ENCODE measurements at regions not wholly inside any gene's neighbourhood (a gene's known extent, or its start where the extent isn't known, plus 50 kb on each side); places are given as distances from the start of the nearest gene placed in this dataset.

DNA sequence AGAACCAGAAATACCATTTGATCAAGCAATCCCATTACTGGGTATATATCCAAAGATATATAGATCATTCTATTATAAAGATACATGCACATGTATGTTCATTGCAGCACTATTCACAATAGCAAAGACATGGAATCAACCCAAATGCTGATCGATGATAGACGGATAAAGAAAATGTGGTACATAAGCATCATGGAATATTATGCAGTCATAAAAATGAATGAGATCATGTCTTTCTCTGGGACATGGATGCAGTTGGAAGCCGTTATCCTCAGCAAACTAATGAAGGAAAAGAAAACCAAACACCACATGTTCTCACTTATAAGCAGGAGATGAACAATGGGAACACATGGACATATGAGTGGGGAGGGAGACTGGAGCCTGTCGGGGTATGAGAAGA is 1540.9 kb upstream of the MIR17HG start:
- ATAC-seq: no peak
- Mint-ChIP-seq H3K4me3 (no peak overlapping the region), H3K4me1 (no peaks in the 10 kb centered on the region), H3K36me3 (ENCODE audit: low read depth) (no peaks in the 10 kb centered on the region), H3K27ac (no peak overlapping the region), H3K27me3 (no peaks in the 10 kb centered on the region)
- no peaks in the 10 kb centered on the region for H3K9me3 ChIP-seq (ENCODE audit: control insufficient read depth, low read length, poor library complexity, severe bottlenecking)
- DNase-seq: no peak

DNA sequence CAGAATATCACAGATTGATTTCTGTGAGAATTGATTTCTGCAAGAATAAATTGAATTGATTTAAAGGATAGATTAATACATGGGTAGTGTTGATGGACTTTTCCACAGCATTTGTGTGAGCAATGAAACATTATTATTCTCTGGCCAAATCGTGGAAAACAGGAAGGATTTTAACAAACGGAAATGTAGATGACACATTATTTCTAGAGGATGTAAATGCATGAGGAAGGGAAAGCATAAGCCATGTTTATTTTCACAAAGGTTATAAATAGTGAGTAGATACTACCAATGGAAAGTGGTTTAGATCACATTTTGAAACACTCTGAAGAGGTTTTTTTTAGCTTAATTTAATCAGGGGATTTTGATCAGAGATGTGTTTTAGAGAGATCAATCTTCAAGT is 1534.6 kb upstream of the MIR17HG start:
- H3K9me3 ChIP-seq (ENCODE audit: control insufficient read depth, low read length, poor library complexity, severe bottlenecking): no peaks in the 10 kb centered on the region
- Mint-ChIP-seq H3K4me1 (no peaks in the 10 kb centered on the region), H3K27me3 (no peaks in the 10 kb centered on the region), H3K4me3 (no peak overlapping the region), H3K36me3 (ENCODE audit: low read depth) (no peaks in the 10 kb centered on the region), H3K27ac (no peak overlapping the region)
- DNase-seq: no peak
- ATAC-seq: no peak

DNA sequence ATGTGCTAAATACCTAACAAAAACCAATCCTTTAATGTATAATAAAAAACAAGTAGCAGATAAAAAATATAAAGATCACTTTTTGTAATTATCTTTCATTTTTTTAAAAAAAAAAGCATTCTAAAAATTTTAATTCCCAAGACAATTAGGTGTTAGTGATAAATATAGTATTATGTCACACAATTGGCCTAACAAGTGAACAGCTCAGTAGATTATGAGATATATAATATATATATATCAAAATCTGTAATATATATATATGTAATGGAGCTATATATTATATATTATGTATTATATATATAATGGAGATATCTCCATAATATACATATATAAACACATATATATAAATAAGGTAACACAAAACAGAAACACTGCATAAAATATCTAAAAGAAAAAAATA is 1531.1 kb upstream of the MIR17HG start:
- Mint-ChIP-seq H3K27ac (no peak overlapping the region), H3K4me1 (no peaks in the 10 kb centered on the region), H3K36me3 (ENCODE audit: low read depth) (no peaks in the 10 kb centered on the region), H3K4me3 (no peak overlapping the region), H3K27me3 (no peaks in the 10 kb centered on the region)
- ATAC-seq: no peak
- no peak for DNase-seq
- H3K9me3 ChIP-seq (ENCODE audit: control insufficient read depth, low read length, poor library complexity, severe bottlenecking): no peaks in the 10 kb centered on the region

DNA sequence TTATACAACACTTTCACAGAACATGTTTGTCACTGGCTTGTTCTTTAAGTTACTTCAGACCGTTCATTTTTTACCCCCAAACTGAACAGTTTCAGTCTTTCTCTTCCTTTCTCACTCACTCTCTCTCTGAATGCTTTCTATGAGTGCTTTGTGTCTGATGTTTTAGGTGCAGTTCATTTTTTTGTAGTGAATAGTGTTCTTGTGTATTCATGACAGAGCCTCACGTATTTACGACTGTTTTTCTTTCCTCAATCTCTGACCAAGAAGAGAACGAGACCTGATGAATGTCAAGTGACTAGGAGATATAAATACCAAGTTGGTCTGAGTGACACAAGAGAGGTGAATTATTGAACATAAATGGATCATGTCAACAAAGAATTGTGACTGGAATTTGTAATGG is 1525.0 kb upstream of the MIR17HG start:
- no peak overlapping the region for H3K4me3 Mint-ChIP-seq
- H3K4me1 Mint-ChIP-seq: no peaks in the 10 kb centered on the region
- ATAC-seq: no peak
- no peaks in the 10 kb centered on the region for H3K36me3 Mint-ChIP-seq (ENCODE audit: low read depth)
- no peaks in the 10 kb centered on the region for H3K9me3 ChIP-seq (ENCODE audit: control insufficient read depth, low read length, poor library complexity, severe bottlenecking)
- no peak overlapping the region for H3K27ac Mint-ChIP-seq
- DNase-seq: no peak
- no peaks in the 10 kb centered on the region for H3K27me3 Mint-ChIP-seq

DNA sequence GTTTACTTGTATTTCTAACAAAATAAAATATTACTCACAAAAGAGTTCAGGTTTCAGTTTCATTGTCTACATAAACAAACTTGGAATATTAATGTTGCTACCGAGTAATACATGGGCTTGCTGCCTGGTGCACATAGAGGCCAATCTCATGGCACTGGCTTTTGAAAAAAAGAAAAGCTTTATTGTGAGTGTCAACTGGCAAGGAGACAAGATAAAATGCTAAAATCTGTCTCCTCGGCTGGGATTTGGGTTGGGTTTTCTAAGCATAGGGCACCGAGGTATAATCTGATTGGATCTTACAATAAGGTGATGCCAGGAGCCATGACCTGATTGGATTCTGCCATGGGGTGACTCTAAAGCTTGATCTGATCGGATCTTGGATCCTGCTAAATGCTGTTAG is 1519.9 kb upstream of the MIR17HG start:
- H3K9me3 ChIP-seq (ENCODE audit: control insufficient read depth, low read length, poor library complexity, severe bottlenecking): no peaks in the 10 kb centered on the region
- ATAC-seq (no peak), DNase-seq (no peak)
- Mint-ChIP-seq H3K4me1 (no peaks in the 10 kb centered on the region), H3K4me3 (no peak overlapping the region), H3K27me3 (no peaks in the 10 kb centered on the region), H3K36me3 (ENCODE audit: low read depth) (no peaks in the 10 kb centered on the region), H3K27ac (no peak overlapping the region)

DNA sequence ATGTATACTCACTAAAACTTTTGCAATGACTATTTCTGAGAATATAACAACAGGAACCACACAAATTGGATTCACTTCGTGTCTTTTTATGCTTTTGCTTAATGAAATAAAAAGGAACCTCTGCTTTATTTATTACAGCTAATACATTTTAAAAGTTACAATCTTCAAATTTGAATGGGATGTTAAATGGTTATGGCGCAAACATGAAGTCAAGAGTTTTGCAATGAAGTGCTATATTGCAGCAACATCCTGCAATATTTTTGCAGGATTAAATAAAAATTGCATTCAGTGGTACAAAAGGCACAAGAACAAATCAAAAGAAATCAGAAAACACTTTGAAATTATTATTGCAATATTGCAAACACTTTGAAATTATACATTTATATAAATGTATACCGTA is 1519.0 kb upstream of the MIR17HG start:
- Mint-ChIP-seq H3K4me3 (no peak overlapping the region), H3K27ac (no peak overlapping the region), H3K27me3 (no peaks in the 10 kb centered on the region), H3K36me3 (ENCODE audit: low read depth) (no peaks in the 10 kb centered on the region), H3K4me1 (no peaks in the 10 kb centered on the region)
- H3K9me3 ChIP-seq (ENCODE audit: control insufficient read depth, low read length, poor library complexity, severe bottlenecking): no peaks in the 10 kb centered on the region
- no peak for DNase-seq
- ATAC-seq: no peak

DNA sequence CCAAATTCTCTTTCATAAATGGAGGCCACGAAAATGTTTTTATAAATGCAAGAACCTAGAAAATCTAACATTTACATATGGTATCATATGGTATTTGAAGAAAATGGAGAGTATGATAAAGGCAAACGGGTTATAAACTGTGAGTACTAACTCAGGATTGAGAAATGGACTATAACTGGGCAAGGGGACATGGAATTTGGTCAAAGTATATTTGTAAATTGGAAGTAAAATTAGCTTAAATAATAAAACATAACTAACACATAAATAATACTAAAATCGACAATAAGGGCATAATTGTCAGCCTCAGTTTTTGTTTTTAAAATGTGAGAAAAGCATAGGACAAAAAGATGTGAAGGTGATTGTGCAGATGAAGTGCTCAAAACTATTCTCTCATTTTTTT is 1516.3 kb upstream of the MIR17HG start:
- ATAC-seq (no peak), DNase-seq (no peak)
- no peaks in the 10 kb centered on the region for H3K9me3 ChIP-seq (ENCODE audit: control insufficient read depth, low read length, poor library complexity, severe bottlenecking)
- Mint-ChIP-seq H3K4me3 (no peak overlapping the region), H3K36me3 (ENCODE audit: low read depth) (no peaks in the 10 kb centered on the region), H3K4me1 (no peaks in the 10 kb centered on the region), H3K27ac (no peak overlapping the region), H3K27me3 (no peaks in the 10 kb centered on the region)

DNA sequence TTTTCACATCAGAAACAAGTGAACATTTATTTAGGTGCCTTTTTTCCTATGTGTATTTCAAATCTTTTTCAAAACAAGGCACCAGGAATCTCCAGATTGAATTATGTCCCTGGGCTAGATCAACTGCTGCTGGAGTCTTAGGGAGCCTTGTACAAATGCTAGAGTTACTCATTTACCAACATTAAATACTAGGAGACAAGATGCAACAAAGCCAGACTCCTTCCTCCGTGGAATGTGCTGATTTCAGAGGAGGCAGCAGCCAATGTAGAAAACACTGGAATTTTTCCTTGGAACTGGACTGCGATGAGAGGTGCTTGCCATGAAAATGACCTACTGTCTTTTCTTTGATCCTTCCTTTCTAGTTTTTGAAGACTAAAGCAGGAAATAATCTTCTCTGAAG is 1514.7 kb upstream of the MIR17HG start:
- no peak overlapping the region for H3K27ac Mint-ChIP-seq
- DNase-seq (no peak), ATAC-seq (no peak)
- no peaks in the 10 kb centered on the region for H3K4me1 Mint-ChIP-seq
- H3K36me3 Mint-ChIP-seq (ENCODE audit: low read depth): no peaks in the 10 kb centered on the region
- H3K9me3 ChIP-seq (ENCODE audit: control insufficient read depth, low read length, poor library complexity, severe bottlenecking): no peaks in the 10 kb centered on the region
- H3K27me3 Mint-ChIP-seq: no peaks in the 10 kb centered on the region
- H3K4me3 Mint-ChIP-seq: no peak overlapping the region

DNA sequence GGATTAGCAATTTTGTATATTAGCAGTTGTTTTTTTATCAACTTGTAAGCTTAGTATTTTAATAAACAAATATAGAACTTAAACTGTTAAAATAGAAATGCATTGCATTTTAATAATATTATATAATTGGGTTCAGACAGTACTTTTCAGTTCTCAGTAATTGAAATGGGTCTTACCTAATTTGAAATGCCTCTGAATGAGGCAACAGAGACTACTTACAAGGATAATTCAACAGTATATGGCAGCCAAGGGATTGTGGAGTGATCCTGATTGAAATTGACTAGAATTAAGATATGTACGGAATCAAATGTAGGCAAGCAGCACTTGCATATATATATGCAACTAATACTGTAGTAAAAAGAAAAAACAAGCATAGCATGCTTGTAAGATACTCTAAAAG is 1503.9 kb upstream of the MIR17HG start:
- H3K36me3 Mint-ChIP-seq (ENCODE audit: low read depth): no peaks in the 10 kb centered on the region
- no peaks in the 10 kb centered on the region for H3K9me3 ChIP-seq (ENCODE audit: control insufficient read depth, low read length, poor library complexity, severe bottlenecking)
- H3K27me3 Mint-ChIP-seq: no peaks in the 10 kb centered on the region
- no peak for DNase-seq
- ATAC-seq: no peak
- no peak overlapping the region for H3K4me3 Mint-ChIP-seq
- H3K4me1 Mint-ChIP-seq: no peaks in the 10 kb centered on the region
- H3K27ac Mint-ChIP-seq: no peak overlapping the region

DNA sequence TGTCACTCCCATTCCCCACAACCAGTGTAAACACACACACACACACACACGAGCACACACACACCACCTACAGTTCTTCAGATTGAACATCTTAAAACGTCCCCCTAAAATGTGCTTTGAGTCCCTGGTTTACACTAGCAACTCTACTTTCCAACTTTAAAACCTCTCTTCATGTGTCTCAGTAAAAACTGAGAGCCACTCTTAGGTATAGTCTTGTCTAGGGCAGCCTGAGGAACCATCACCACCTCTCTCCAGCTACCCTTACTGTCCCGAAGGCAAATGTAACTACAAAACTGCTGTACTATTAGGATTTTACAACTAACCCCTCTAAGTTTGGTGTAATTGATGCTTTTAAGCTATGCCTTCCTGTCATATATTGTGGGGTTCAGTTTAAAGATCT is 1501.6 kb upstream of the MIR17HG start:
- H3K9me3 ChIP-seq (ENCODE audit: control insufficient read depth, low read length, poor library complexity, severe bottlenecking): no peaks in the 10 kb centered on the region
- Mint-ChIP-seq H3K4me3 (no peak overlapping the region), H3K36me3 (ENCODE audit: low read depth) (no peaks in the 10 kb centered on the region), H3K27me3 (no peaks in the 10 kb centered on the region), H3K27ac (no peak overlapping the region), H3K4me1 (no peaks in the 10 kb centered on the region)
- DNase-seq: no peak
- ATAC-seq: no peak

DNA sequence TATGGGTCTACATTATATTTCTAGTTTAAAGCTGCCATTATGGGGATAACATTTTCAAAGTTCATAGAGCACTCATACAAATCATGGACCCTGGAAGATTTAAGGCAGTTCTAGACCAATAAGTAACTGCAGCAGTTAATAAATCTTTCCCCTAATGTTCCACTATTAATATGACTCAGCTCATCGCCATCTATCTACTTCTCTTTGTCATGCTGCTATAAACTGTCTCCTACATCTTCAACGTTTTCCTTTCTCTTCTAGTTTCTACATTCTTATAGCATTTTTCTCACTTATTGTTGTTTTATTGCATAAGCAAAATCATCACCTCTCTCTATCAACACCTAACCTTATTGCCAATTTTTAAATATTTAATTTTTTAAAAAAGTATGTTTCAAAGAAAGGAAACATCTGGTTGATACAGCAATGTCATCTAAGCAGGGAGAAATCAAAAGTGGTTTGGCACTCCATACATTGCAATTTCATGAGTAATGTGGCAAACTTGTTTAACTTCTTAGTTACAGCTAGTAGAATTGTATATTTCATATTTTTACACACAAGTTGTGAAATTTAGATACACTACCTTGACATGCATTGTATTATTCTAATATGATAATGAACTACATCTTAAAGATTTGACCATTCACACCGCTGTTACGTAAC is 1500.4 kb upstream of the MIR17HG start:
- H3K36me3 Mint-ChIP-seq (ENCODE audit: low read depth): no peaks in the 10 kb centered on the region
- no peak overlapping the region for H3K4me3 Mint-ChIP-seq
- ATAC-seq: no peak
- no peak for DNase-seq
- H3K4me1 Mint-ChIP-seq: no peaks in the 10 kb centered on the region
- no peaks in the 10 kb centered on the region for H3K27me3 Mint-ChIP-seq
- no peaks in the 10 kb centered on the region for H3K9me3 ChIP-seq (ENCODE audit: control insufficient read depth, low read length, poor library complexity, severe bottlenecking)
- no peak overlapping the region for H3K27ac Mint-ChIP-seq

DNA sequence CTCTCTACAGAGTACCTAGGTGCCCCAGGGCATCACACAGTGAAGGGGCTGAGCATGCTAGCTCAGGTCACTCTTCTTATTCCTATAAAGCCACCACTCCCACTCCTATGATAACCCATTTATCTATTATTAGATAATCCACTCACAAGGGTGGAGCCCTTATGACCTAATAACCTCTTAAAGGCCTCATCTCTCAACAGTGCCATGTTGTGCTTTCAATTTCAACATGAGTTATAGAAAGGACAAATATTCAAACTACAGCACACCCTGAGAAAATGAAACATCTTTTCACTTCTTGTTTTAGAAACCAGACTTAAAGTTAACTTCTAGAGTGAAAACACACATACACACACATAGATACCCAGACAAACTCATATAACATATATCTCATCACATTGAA is 1494.9 kb upstream of the MIR17HG start:
- H3K27me3 Mint-ChIP-seq: no peaks in the 10 kb centered on the region
- no peaks in the 10 kb centered on the region for H3K36me3 Mint-ChIP-seq (ENCODE audit: low read depth)
- no peaks in the 10 kb centered on the region for H3K4me1 Mint-ChIP-seq
- H3K9me3 ChIP-seq (ENCODE audit: control insufficient read depth, low read length, poor library complexity, severe bottlenecking): peaks cover 2% of the 10 kb centered on the region
- no peak for DNase-seq
- no peak overlapping the region for H3K4me3 Mint-ChIP-seq
- no peak overlapping the region for H3K27ac Mint-ChIP-seq
- no peak for ATAC-seq

DNA sequence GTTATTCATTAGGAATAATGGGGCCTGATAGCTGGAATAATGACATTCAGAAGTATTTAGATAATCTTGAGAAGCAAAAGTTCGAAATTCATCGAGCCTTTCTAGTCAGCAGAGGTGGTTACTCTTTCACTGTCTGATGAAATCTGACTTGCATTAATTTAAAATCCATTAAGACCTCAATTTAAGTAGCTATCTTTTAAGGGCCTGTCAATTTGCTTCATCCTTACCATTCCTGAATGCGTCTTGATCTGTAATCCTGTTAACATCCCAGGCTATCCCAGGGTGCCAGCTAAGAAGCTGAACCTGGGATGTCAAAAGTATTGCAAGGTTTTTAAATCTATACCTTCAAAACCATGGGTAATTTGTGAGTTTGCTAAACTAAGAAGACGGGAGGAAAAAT is 1491.0 kb upstream of the MIR17HG start:
- Mint-ChIP-seq H3K36me3 (ENCODE audit: low read depth) (no peaks in the 10 kb centered on the region), H3K4me3 (no peak overlapping the region), H3K27me3 (no peaks in the 10 kb centered on the region), H3K27ac (no peak overlapping the region), H3K4me1 (no peaks in the 10 kb centered on the region)
- peaks cover 2% of the 10 kb centered on the region for H3K9me3 ChIP-seq (ENCODE audit: control insufficient read depth, low read length, poor library complexity, severe bottlenecking)
- DNase-seq (no peak), ATAC-seq (no peak)

DNA sequence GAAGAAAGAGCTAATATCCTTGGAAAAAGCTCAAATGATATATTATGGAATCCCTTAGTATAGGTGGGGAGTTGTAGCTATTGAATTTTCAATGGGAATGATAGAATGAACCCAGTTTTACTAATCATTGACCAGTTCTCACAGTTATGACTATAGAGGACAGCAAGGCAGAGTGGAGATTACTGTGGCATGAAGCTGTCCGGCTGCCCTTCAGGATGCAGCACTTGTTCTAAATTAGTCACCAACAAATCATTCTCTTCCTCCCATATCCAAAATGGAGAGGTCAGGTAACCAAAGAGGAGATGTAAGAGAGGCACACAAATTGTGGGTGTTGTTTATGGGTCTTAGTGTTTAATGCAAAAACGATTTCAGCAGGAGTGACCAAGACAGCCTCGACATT is 1490.0 kb upstream of the MIR17HG start:
- H3K9me3 ChIP-seq (ENCODE audit: control insufficient read depth, low read length, poor library complexity, severe bottlenecking): peaks cover 2% of the 10 kb centered on the region
- ATAC-seq (no peak), DNase-seq (no peak)
- H3K4me3 Mint-ChIP-seq: no peak overlapping the region
- no peaks in the 10 kb centered on the region for H3K27me3 Mint-ChIP-seq
- no peaks in the 10 kb centered on the region for H3K36me3 Mint-ChIP-seq (ENCODE audit: low read depth)
- H3K4me1 Mint-ChIP-seq: no peaks in the 10 kb centered on the region
- H3K27ac Mint-ChIP-seq: no peak overlapping the region

All from T-helper 17 cell (primary cell).